PFSK-1 (cell line): ENCODE measurements at regions not wholly inside any gene's neighbourhood (a gene's known extent, or its start where the extent isn't known, plus 50 kb on each side); places are given as distances from the start of the nearest gene placed in this dataset.

Experiments used
- POLR2AphosphoS5 ChIP-seq: IDR thresholded peaks from 2 replicates; pipeline ENCODE4 v1.6.1; 2012; ENCODE audit warnings: low read depth, mild to moderate bottlenecking, control low read depth, low read length, moderate library complexity
- REST ChIP-seq, 2 experiments: IDR thresholded peaks; 2 replicates each; pipeline versions ENCODE4 v1.6.1 to v1.8.0; 2011 to 2012; ENCODE audit warnings: low read depth in 2 of 2, low read length in 2 of 2, control low read depth in 1 of 2, inconsistent platforms in 1 of 2, mild to moderate bottlenecking in 1 of 2, moderate library complexity in 1 of 2; ENCODE audit not compliant: insufficient read depth in 1 of 2

- TF ChIP-seq POLR2AphosphoS5 (no peak), REST (IDR thresholded peaks at IDR 0.05; ENCODE audit: insufficient read depth in 1 of 2, low read depth in 2 of 2, low read length in 2 of 2) (no peak)
These were observed 1182.9 kb upstream of the LRRTM3 start for GRCh38 chr10:65742906-65743305.
